ENCODE measurements at regions not wholly inside any gene's neighbourhood (a gene's known extent, or its start where the extent isn't known, plus 50 kb on each side); places are given as distances from the start of the nearest gene placed in this dataset.

DNA sequence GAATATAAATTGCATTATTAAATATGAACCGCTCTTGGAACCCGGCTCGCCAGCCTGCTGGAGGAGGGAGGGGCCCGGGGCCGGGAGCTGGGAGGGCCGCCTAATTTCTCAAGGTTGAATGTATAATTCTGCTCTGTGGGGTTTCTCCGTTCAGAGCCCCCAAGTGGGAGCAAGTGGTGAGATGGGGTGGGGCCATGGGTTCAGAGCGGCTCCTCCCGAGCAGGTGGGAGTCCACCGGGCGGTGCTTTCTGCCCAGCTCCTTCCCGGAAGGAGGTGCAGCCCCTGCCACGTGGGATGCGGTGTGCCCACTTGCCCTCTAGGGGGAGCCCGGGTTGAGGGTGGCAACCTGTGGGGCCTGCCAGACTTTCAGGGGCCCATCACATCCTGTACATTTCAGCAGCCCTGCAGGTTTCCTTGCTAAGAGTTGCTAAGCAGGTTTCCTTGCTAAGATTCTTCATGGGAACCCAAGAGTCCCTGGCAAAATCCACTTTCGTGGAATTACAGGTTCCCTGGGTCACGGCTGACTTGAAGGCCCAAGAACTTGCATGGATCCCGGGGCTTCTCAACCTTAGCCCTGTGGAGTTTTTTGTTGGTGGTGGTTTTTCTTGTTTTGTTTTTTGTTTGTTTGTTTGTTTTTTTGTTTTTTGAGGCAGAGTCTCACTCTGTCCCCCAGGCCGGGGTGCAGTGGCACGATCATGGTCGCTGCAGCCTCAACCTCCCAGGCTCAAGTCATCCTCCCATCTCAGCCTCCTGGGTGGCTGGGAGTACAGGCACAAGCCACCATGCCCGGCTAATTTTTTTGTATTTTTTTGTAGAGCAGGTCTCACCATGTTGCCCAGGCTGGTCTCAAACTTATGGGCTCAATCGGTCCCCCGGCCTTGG is 196.7 kb upstream of the GSE1 start (continued):
- TF ChIP-seq, protein P1, sequence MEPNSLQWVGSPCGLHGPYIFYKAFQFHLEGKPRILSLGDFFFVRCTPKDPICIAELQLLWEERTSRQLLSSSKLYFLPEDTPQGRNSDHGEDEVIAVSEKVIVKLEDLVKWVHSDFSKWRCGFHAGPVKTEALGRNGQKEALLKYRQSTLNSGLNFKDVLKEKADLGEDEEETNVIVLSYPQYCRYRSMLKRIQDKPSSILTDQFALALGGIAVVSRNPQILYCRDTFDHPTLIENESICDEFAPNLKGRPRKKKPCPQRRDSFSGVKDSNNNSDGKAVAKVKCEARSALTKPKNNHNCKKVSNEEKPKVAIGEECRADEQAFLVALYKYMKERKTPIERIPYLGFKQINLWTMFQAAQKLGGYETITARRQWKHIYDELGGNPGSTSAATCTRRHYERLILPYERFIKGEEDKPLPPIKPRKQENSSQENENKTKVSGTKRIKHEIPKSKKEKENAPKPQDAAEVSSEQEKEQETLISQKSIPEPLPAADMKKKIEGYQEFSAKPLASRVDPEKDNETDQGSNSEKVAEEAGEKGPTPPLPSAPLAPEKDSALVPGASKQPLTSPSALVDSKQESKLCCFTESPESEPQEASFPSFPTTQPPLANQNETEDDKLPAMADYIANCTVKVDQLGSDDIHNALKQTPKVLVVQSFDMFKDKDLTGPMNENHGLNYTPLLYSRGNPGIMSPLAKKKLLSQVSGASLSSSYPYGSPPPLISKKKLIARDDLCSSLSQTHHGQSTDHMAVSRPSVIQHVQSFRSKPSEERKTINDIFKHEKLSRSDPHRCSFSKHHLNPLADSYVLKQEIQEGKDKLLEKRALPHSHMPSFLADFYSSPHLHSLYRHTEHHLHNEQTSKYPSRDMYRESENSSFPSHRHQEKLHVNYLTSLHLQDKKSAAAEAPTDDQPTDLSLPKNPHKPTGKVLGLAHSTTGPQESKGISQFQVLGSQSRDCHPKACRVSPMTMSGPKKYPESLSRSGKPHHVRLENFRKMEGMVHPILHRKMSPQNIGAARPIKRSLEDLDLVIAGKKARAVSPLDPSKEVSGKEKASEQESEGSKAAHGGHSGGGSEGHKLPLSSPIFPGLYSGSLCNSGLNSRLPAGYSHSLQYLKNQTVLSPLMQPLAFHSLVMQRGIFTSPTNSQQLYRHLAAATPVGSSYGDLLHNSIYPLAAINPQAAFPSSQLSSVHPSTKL (CRISPR knock-in tag; IDR thresholded peaks at IDR 0.05): peak; percentile 23; the same call in 1 of the 2 replicates
- TF ChIP-seq, protein P2, sequence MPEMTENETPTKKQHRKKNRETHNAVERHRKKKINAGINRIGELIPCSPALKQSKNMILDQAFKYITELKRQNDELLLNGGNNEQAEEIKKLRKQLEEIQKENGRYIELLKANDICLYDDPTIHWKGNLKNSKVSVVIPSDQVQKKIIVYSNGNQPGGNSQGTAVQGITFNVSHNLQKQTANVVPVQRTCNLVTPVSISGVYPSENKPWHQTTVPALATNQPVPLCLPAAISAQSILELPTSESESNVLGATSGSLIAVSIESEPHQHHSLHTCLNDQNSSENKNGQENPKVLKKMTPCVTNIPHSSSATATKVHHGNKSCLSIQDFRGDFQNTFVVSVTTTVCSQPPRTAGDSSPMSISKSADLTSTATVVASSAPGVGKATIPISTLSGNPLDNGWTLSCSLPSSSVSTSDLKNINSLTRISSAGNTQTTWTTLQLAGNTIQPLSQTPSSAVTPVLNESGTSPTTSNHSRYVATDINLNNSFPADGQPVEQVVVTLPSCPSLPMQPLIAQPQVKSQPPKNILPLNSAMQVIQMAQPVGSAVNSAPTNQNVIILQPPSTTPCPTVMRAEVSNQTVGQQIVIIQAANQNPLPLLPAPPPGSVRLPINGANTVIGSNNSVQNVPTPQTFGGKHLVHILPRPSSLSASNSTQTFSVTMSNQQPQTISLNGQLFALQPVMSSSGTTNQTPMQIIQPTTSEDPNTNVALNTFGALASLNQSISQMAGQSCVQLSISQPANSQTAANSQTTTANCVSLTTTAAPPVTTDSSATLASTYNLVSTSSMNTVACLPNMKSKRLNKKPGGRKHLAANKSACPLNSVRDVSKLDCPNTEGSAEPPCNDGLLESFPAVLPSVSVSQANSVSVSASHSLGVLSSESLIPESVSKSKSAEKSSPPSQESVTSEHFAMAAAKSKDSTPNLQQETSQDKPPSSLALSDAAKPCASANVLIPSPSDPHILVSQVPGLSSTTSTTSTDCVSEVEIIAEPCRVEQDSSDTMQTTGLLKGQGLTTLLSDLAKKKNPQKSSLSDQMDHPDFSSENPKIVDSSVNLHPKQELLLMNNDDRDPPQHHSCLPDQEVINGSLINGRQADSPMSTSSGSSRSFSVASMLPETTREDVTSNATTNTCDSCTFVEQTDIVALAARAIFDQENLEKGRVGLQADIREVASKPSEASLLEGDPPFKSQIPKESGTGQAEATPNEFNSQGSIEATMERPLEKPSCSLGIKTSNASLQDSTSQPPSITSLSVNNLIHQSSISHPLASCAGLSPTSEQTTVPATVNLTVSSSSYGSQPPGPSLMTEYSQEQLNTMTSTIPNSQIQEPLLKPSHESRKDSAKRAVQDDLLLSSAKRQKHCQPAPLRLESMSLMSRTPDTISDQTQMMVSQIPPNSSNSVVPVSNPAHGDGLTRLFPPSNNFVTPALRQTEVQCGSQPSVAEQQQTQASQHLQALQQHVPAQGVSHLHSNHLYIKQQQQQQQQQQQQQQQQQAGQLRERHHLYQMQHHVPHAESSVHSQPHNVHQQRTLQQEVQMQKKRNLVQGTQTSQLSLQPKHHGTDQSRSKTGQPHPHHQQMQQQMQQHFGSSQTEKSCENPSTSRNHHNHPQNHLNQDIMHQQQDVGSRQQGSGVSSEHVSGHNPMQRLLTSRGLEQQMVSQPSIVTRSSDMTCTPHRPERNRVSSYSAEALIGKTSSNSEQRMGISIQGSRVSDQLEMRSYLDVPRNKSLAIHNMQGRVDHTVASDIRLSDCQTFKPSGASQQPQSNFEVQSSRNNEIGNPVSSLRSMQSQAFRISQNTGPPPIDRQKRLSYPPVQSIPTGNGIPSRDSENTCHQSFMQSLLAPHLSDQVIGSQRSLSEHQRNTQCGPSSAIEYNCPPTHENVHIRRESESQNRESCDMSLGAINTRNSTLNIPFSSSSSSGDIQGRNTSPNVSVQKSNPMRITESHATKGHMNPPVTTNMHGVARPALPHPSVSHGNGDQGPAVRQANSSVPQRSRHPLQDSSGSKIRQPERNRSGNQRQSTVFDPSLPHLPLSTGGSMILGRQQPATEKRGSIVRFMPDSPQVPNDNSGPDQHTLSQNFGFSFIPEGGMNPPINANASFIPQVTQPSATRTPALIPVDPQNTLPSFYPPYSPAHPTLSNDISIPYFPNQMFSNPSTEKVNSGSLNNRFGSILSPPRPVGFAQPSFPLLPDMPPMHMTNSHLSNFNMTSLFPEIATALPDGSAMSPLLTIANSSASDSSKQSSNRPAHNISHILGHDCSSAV (CRISPR knock-in tag; IDR thresholded peaks at IDR 0.05; ENCODE audit: borderline replicate concordance): no peak
- TF ChIP-seq SMYD3 (CRISPR knock-in tag; IDR thresholded peaks at IDR 0.05) (no peak), ZNF207 (IDR thresholded peaks at IDR 0.05; ENCODE audit: borderline replicate concordance) (no peak), KLF9 (CRISPR knock-in tag; IDR thresholded peaks at IDR 0.05; ENCODE audit: low read depth) (no peak), CHD2 (IDR thresholded peaks at IDR 0.05; ENCODE audit: low read depth, low read length) (no peak), SRY (CRISPR knock-in tag; IDR thresholded peaks at IDR 0.05) (peak; percentile 36; the same call in 1 of the 2 replicates), ZNF253 (CRISPR knock-in tag; IDR thresholded peaks at IDR 0.05; ENCODE audit: borderline replicate concordance) (no peak), GTF2F1 (IDR thresholded peaks at IDR 0.05; ENCODE audit: low read length) (no peak), ZNF614 (CRISPR knock-in tag; IDR thresholded peaks at IDR 0.05; ENCODE audit: borderline replicate concordance) (no peak), SETDB1 (CRISPR knock-in tag; IDR thresholded peaks at IDR 0.05; ENCODE audit: borderline replicate concordance) (no peak)
- TF ChIP-seq, protein P3, sequence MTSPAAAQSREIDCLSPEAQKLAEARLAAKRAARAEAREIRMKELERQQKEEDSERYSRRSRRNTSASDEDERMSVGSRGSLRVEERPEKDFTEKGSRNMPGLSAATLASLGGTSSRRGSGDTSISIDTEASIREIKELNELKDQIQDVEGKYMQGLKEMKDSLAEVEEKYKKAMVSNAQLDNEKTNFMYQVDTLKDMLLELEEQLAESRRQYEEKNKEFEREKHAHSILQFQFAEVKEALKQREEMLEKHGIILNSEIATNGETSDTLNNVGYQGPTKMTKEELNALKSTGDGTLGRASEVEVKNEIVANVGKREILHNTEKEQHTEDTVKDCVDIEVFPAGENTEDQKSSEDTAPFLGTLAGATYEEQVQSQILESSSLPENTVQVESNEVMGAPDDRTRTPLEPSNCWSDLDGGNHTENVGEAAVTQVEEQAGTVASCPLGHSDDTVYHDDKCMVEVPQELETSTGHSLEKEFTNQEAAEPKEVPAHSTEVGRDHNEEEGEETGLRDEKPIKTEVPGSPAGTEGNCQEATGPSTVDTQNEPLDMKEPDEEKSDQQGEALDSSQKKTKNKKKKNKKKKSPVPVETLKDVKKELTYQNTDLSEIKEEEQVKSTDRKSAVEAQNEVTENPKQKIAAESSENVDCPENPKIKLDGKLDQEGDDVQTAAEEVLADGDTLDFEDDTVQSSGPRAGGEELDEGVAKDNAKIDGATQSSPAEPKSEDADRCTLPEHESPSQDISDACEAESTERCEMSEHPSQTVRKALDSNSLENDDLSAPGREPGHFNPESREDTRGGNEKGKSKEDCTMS (CRISPR knock-in tag; conservative IDR thresholded peaks at IDR 0.05): no peak
- TF ChIP-seq, protein P4, sequence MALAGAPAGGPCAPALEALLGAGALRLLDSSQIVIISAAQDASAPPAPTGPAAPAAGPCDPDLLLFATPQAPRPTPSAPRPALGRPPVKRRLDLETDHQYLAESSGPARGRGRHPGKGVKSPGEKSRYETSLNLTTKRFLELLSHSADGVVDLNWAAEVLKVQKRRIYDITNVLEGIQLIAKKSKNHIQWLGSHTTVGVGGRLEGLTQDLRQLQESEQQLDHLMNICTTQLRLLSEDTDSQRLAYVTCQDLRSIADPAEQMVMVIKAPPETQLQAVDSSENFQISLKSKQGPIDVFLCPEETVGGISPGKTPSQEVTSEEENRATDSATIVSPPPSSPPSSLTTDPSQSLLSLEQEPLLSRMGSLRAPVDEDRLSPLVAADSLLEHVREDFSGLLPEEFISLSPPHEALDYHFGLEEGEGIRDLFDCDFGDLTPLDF (CRISPR knock-in tag; IDR thresholded peaks at IDR 0.05): no peak
